ENCODE measurements at regions not wholly inside any gene's neighbourhood (a gene's known extent, or its start where the extent isn't known, plus 50 kb on each side); places are given as distances from the start of the nearest gene placed in this dataset.

DNA sequence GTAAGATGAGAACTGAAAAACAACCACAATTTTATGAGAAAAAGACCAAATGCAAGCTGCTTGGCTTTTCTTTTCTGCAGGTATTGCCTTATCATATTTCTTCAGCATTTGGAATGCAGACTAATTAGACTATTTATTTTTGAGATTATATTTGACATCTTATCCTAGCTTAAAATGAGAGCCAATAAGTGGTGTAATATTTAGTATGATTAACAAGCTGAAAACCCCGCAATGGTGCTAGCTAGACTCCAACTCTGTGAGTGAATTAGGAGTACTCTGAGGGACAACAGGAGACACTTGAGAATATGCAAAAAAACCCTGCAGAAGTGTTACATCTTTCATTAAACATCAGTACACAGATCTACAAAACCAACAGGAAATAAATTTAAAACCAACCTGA lies 180.3 kb upstream of the MEOX2 start:
- TF ChIP-seq GATA1 (IDR thresholded peaks at IDR 0.05; ENCODE audit: low read depth, low read length) = no peak
- TF ChIP-seq POLR2A (IDR thresholded peaks at IDR 0.05; ENCODE audit: low read length) = no peak
